ENCODE measurements at regions not wholly inside any gene's neighbourhood (a gene's known extent, or its start where the extent isn't known, plus 50 kb on each side); places are given as distances from the start of the nearest gene placed in this dataset.

DNA sequence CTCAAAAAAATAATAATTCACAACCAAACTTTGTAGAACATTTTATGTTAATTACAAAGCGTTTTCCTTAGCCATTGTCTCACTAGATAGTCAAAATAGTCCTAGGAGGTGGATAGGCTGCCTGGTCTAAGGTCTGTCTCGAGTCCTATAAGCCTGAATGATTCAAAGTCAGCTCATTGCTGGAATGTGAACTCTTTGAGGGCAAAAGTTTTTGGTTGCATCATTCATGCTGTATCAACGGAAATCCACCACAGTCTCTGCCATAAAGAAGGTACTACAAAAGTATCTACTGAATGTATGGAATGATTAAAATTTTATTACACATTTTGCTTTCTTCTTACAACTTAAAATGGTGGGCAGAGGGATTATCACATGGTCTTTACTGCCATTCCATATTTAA, 387.3 kb upstream of the RARB start:
- no peaks in the 10 kb centered on the region for H3K4me1 ChIP-seq (ENCODE audit: control insufficient read depth, insufficient read depth, low read length)
- DNase-seq (ENCODE audit: low read depth, low spot score) = no peak
- no peaks in the 10 kb centered on the region for H3K36me3 ChIP-seq (ENCODE audit: control insufficient read depth in 2 of 2, insufficient read depth in 2 of 2, low read length in 1 of 2)
- no TSS peak for BruUV-seq (replicated peaks)
- in situ Hi-C loops (cut with MboI) = no loop called here
- SMC1A ChIA-PET (ENCODE audit: uncharacterized antibody, unreplicated experiment) = no interaction called here
- TF ChIP-seq RBBP5 (conservative IDR thresholded peaks at IDR 0.05) (no peak), CBX5 (IDR thresholded peaks at IDR 0.05; ENCODE audit: low read depth) (no peak), SIN3A (IDR thresholded peaks at IDR 0.05; ENCODE audit: low read depth, low read length) (no peak), PAX5 (IDR thresholded peaks at IDR 0.05; ENCODE audit: borderline replicate concordance, low read depth, low read length) (no peak), CREM (IDR thresholded peaks at IDR 0.05; ENCODE audit: low read depth) (no peak), IKZF2 (IDR thresholded peaks at IDR 0.05) (no peak), FOXK2 (IDR thresholded peaks at IDR 0.05) (no peak), RCOR1 (conservative IDR thresholded peaks at IDR 0.05; ENCODE audit: low read depth, low read length) (no peak), STAT3 (IDR thresholded peaks at IDR 0.05; ENCODE audit: low read depth, low read length) (no peak), BMI1 (IDR thresholded peaks at IDR 0.05; ENCODE audit: borderline replicate concordance) (no peak), ASH2L (IDR thresholded peaks at IDR 0.05; ENCODE audit: borderline replicate concordance, low read depth) (no peak)
- TF ChIP-seq, protein P1, sequence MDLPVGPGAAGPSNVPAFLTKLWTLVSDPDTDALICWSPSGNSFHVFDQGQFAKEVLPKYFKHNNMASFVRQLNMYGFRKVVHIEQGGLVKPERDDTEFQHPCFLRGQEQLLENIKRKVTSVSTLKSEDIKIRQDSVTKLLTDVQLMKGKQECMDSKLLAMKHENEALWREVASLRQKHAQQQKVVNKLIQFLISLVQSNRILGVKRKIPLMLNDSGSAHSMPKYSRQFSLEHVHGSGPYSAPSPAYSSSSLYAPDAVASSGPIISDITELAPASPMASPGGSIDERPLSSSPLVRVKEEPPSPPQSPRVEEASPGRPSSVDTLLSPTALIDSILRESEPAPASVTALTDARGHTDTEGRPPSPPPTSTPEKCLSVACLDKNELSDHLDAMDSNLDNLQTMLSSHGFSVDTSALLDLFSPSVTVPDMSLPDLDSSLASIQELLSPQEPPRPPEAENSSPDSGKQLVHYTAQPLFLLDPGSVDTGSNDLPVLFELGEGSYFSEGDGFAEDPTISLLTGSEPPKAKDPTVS (IDR thresholded peaks at IDR 0.05; ENCODE audit: low read depth, low read length) = no peak
- no peak overlapping the region for H2AFZ ChIP-seq (ENCODE audit: control insufficient read depth, low read depth, low read length)
- no peaks in the 10 kb centered on the region for H4K20me1 ChIP-seq (ENCODE audit: control insufficient read depth, insufficient read depth)
- CTCF ChIA-PET = no interaction called here
- intact Hi-C loops (cut with micrococcal nuclease; ENCODE audit: unreplicated experiment) = no loop called here
- RAD21 ChIA-PET (ENCODE audit: unreplicated experiment) = no interaction called here
- H3K4me2 ChIP-seq (ENCODE audit: control insufficient read depth, insufficient read depth) = no peak overlapping the region
- WGBS (ENCODE audit: insufficient coverage, insufficient replicate concordance, low lambda C conversion rate, missing lambda C conversion rate) = 2% methylated on average over 3 of the region's 3 CpGs
- H3K4me3 ChIP-seq = no peak overlapping the region
- no peak overlapping the region for H3K27ac ChIP-seq (ENCODE audit: control insufficient read depth, insufficient read depth)
- H3K27me3 ChIP-seq (replicated peaks in 1 of 2; ENCODE audit: control insufficient read depth in 2 of 2, insufficient read depth in 2 of 2, low read length in 1 of 2) = no peaks in the 10 kb centered on the region
- POLR2A ChIA-PET = no interaction called here
- no peaks in the 10 kb centered on the region for H3K9me3 ChIP-seq (replicated peaks; ENCODE audit: control insufficient read depth, insufficient read depth, low read length)
- H3K9ac ChIP-seq (ENCODE audit: control insufficient read depth, insufficient read depth, low read length) = no peak overlapping the region
- no peaks in the 10 kb centered on the region for H3K79me2 ChIP-seq (ENCODE audit: control insufficient read depth, insufficient read depth, low read length)
- FAIRE-seq = no peak
- no peak for ATAC-seq

Data from GM12878 (cell line).